Fibroblast of skin of left biceps (primary cell): ENCODE measurements at regions not wholly inside any gene's neighbourhood (a gene's known extent, or its start where the extent isn't known, plus 50 kb on each side); places are given as distances from the start of the nearest gene placed in this dataset.

Source experiments
- DNase-seq, 2 experiments: peaks; one replicate each; pipeline ENCODE4 v3.0.0-alpha.2; 2013; ENCODE audit warnings: low read depth in 2 of 2

DNA sequence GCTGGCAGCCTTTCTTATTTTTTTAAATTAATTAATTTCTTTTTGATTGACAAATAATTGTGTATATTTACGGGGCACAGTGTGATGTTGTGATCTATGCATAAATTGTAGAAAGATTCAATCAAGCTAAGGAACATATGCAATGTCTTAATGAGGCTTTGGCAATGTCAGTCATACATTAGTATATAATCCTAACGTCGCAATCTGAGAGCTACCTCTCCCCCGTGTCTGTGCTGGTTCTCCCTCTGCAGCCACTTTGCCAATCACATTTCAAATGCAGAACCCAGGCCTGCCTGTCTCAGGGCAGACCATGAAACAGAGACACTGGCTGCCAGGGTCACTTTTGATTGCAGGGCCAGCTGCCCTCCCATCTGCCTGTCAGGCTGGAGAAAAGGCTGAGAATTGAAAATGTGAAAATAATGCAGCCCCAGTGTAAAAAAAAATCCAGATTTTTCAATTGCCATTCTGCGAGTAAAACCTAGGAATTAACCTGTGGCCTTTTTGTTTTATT lies 56.3 kb downstream of the SLC24A2 start:
- DNase-seq: no peak

DNA sequence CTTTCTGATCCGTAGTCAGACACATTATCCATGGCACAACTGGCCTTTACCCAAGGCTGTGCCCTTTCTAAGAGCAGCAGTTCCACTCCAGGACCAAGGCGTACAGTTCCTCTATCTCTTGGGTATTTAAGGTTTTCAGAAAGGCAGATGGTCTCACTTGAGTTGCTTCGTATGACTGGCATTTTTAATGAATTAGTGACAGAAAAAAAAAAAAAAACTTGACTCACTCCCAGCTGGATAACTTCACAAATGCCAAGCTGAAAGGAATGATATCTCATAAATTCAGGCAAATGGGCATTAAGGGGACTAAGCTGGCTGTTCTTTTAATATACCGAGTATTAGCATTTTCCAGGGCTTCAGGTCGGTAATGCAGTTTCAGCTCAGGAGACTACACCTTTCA lies 60.7 kb downstream of the SLC24A2 start:
- DNase-seq: no peak

DNA sequence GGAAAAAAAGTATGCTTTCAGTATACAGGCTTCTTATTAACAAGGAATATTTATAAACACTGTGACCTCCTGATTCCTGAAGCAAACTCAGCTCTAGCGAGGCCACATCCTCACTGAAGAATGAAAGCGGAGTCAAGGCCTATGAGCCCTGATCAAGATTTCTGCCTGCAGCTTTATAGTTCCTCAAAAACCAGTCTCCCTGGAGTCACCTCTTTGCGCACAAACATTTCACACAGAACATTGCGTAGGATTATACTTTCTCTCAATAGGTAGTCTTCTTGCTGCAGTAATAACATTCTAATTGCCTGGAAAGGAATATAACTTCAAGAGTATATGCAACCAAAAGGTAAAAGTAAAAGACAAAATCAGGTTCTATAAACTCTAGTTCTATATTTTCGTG lies 62.9 kb downstream of the SLC24A2 start:
- DNase-seq: no peak

GRCh38 chr9:19720377-19720776 lies 68.5 kb downstream of the SLC24A2 start:
- peak; percentile 0 to 1 for DNase-seq

DNA sequence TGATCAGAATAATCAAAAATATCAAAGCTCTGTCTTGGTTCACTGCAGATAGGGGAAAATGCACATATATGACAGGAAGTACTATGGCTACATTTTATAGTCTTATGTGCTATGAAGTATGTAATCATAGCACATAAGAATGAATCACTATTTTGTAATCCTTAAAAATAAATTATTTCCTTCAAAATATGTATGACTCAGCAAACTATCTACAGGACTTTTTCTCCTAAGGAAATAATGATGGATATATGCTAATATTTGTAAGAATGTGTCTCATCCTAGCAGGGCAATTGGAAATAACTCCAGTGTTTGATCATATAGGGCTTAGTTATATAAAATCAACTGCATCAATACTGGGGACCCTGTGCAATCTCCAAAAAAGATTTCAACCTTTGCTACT lies 85.1 kb downstream of the SLC24A2 start:
- DNase-seq: no peak

DNA sequence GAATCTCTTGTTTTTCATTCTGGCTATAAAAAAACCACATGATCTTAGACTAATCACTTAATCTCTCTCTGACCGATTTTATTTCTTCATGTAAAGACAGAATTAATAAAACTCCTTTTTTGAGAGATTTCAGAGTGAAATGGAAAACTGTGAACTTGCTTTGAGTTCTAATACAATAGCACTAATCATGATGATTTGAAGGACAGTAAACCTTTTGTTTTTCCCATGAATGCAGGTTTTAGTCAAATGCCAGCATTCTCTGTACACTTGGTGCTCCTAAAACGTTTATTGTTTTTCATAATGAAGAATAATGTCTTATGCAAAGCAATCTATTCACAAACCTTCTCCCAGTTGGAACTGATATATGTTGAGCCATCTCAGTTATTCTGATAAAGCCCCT lies 86.8 kb downstream of the SLC24A2 start:
- no peak for DNase-seq

- DNase-seq: no peak
These were observed 87.6 kb downstream of the SLC24A2 start for GRCh38 chr9:19701274-19701673.

GRCh38 chr9:19700699-19701098 lies 88.1 kb downstream of the SLC24A2 start:
- no peak for DNase-seq

- no peak for DNase-seq
These were observed 89.1 kb downstream of the SLC24A2 start for GRCh38 chr9:19699756-19700155.

DNA sequence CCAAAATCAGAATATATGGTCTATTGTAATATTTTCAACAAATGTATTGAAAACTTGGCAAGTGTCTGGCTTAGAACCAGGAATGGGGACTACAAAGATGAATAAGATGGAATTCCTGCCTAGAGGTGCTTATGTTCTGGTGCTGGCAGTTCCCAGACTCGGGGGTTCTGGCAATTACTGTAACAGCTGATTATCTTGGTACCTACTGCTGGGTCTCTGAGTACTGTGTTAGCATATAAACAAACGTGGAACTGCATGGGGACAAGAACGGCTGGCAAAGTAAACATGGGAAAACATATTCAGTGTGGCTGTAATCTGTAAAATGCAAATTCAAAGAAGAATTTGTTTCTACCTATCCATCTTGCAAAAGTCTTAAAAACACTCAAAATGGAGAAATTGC lies 89.9 kb downstream of the SLC24A2 start:
- no peak for DNase-seq

DNA sequence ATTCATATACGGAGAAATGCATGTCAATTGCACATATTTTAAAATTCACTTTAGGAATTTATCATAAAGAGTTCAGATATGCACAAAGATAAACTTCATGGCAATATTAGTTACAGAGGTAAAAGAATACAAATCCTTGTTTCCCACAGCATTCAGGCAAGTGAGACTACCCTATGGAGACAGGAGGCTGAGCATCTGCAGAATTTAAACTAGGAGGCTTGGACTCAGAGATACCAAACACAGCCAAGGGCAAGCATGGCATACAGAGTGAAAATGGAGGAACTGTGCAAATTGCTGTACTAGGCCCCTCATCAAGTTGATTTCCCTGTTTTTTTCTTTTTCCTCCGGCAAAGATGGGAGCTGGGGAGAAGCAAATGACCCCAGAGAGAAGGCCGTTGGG lies 94.2 kb downstream of the SLC24A2 start:
- no peak for DNase-seq

- DNase-seq: no peak
These were observed 98.7 kb downstream of the SLC24A2 start for GRCh38 chr9:19690128-19690527.

DNA sequence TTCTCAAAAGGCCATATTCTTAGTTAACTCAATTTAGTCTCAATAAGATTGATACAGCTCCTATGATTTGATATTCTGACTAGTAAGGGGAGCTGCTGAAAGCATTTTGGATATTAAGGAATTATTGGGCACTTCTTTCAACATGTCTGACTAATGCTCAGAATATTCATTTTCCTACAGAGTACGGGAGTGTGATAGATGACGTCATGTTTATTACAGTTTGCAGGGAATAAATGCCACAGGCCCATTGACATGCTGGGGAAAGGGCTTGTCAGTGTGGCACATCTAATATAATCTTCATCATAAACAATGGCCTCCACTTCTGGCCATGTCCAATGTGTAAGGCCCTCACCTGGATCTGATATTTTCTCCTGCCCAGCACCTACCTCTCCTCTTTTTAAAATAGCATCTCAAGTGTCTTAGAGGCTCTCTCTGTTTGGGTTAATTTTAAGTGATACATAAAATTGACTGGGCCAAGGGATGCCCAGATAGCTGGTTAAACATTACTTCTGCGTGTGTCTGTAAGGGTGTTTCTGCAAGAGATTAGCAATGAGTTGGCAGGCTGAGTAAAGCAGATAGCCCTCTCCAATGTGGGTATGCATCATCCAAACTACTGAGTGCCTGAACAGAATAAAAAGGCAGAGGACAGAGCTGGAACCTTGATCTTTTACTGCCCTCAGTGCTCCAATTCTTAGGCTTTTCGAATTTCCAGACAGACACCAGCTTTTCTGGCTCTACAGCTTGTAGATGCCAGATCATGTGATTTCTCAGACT lies 99.3 kb downstream of the SLC24A2 start:
- DNase-seq: no peak

- no peak for DNase-seq
These were observed 105.1 kb downstream of the SLC24A2 start for GRCh38 chr9:19683715-19684114.

- no peak for DNase-seq
These were observed 106.4 kb downstream of the SLC24A2 start for GRCh38 chr9:19682397-19682796.

- no peak for DNase-seq
These were observed 107.0 kb downstream of the SLC24A2 start for GRCh38 chr9:19681846-19682245.

- DNase-seq: no peak
These were observed 110.9 kb downstream of the SLC24A2 start for GRCh38 chr9:19677924-19678323.

- no peak for DNase-seq
These were observed 113.3 kb downstream of the SLC24A2 start for GRCh38 chr9:19675492-19675891.

DNA sequence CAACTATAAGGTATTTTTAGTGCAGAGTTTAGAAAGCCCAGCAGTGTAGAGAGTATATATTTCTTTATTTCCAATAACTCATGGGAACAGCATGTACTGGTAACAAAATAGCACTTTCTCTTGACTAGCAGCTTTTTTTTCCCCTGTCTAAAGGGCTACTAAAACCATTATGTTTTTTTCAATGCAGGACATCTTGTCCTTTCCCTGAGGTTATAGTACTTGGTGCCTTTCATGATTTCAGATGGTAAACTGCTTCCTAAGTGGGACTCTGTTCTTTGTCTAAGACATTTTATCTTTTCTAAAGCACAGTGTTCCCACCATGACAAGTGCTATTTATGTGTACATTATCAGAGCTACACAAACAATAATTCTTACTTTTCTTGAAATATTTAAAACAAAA lies 122.3 kb downstream of the SLC24A2 start:
- no peak for DNase-seq

DNA sequence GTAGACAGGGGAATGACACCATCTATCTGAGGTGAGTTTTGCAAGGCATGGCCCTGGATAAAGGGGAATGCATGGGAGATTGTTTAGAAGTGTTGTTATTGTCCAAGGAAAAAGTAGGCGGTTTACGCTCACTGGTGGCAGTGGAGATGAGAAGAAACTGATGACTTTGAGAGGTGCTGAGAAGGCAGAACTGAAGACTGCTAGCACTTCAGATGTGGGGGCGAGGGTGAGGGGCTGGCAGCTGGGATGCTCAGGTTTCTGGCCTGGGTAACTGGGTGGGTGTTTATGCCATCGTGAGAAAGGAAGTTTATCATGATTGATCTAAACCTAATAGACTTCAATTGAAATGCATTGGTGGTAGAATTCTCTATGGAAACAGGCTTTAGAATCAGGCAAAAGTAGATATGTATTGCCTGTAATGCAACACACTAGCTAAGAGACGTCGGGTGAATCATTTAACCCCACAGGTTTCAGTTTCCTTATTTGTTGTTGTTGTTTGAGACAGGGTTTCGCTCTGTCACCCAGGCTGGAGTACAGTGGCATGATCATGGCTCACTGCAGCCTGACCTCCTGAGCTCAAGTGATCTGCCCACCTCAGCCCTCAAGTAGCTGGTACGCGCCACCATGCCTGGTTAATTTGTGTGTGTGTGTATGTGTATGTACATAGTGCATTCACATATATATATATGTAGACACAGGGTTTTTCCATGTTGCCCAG lies 123.5 kb downstream of the SLC24A2 start:
- no peak for DNase-seq

DNA sequence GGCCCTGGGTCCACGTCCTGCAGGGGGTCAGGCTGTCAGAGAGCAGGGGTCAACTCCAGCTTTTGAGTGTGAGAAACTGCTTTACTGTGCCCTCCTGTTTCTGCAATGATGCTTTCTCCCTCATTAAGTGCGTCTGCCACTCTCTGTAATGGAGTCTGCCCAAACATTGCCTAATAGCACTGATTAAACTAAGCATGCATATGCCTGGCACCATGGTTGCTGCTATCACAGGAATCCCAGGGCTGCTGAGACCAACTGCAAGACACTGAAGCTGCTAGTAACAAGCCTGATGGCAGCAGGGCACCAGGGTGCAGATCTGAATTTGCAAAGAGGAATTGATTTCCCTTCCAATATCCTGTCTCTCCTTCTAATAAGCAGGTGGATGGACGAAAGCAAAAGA lies 125.3 kb downstream of the SLC24A2 start:
- no peak for DNase-seq

- no peak for DNase-seq
These were observed 126.6 kb downstream of the SLC24A2 start for GRCh38 chr9:19662213-19662612.

DNA sequence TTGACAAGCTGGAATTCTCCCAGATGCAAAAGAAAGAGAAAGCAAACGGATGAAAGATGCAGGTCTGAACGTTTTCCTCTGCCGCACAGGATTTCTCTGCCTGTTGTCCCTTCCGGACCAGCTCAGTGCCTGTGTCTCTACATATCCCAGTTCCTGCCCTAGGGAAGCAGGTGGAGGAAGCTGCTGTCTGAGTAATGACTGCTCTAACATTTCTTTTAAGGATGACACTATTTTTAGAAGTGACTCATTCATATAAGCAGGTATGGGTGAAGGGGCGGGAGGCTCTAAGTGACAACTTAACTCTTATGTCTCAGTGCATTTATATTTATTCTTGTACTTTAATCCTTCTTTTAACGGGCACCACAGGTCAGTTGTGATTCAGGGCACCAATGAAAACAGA lies 128.8 kb downstream of the SLC24A2 start:
- DNase-seq: no peak
